ENCODE measurements at regions not wholly inside any gene's neighbourhood (a gene's known extent, or its start where the extent isn't known, plus 50 kb on each side); places are given as distances from the start of the nearest gene placed in this dataset.
"Not testable (repeated sequence)": the region's sequence is repeated elsewhere in the genome, so short reads cannot be mapped to it uniquely, and the experiment has no call there.

- no peaks in the 10 kb centered on the region for H3K27me3 ChIP-seq
- no peaks in the 10 kb centered on the region for H3K4me1 ChIP-seq
- no peak overlapping the region for H3K27ac ChIP-seq
- TF ChIP-seq CTCF (IDR thresholded peaks at IDR 0.05), result no peak
- DNase-seq (ENCODE audit: low spot score in 2 of 2), result no peak
- H3K36me3 ChIP-seq, result no peaks in the 10 kb centered on the region
- H3K4me3 ChIP-seq, result no peak overlapping the region
- intact Hi-C loops (cut with DNase I), result no loop called here
- no peaks in the 10 kb centered on the region for H3K9me3 ChIP-seq
Observed at GRCh38 chr20:53810661-53811355, 217.2 kb upstream of the ZNF217 start.

DNA sequence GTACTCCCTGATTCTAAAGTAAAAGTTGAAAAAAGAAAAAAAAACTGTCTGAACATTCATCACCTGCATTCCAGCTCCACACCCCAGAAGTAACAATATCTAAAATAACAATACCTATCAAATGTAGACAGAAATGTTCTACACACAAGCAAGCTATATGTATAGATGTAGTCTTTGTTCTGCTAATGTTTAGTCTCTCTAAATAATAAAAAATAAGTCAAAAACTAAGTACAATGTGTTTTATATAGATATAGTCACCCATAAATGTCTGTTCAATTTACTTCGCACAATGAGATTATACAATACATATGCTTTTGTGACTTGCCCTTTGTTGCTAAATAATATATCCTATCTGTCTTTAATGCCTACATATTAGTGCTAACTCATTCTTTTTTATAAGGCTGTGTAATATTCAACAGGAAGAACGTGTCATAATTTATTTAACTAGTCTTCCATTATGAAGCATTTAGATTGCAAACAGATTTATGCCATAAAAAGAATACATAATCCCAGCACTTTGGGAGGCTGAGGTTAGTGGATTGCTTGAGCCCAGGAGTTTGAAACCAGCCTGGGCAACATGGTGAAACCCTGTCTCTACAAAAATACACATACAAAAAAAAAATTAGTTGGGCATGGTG is 216.2 kb upstream of the ZNF217 start:
- no peak for TF ChIP-seq CTCF (IDR thresholded peaks at IDR 0.05)
- H3K27me3 ChIP-seq, result no peaks in the 10 kb centered on the region
- no peaks in the 10 kb centered on the region for H3K36me3 ChIP-seq
- H3K4me3 ChIP-seq, result no peak overlapping the region
- intact Hi-C loops (cut with DNase I), result no loop called here
- no peak for DNase-seq (ENCODE audit: low spot score in 2 of 2)
- no peak overlapping the region for H3K27ac ChIP-seq
- H3K4me1 ChIP-seq, result no peaks in the 10 kb centered on the region
- H3K9me3 ChIP-seq, result no peaks in the 10 kb centered on the region

DNA sequence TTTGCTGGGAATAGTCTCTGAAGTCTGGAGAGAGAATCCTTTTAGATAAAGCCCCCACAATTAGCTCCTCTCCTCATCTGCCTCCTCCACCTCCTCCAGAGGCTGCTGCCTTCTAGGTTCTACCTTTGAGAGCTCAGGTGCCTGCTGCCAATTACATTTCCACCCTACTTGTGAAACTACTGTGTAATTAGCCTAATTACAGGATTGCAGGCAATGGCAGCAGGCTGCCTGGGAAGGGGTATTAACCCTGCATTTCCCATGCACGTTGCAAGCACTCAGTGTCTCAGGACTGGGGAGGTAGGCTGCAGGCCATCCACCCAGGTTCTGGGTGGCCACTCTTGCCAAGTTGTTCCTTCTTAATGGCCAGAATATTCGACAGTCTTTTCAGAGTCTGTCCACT is 215.6 kb upstream of the ZNF217 start:
- no peaks in the 10 kb centered on the region for H3K27me3 ChIP-seq
- no peaks in the 10 kb centered on the region for H3K9me3 ChIP-seq
- no peaks in the 10 kb centered on the region for H3K4me1 ChIP-seq
- no peak overlapping the region for H3K4me3 ChIP-seq
- no peaks in the 10 kb centered on the region for H3K36me3 ChIP-seq
- DNase-seq (ENCODE audit: low spot score in 2 of 2), result no peak
- H3K27ac ChIP-seq, result no peak overlapping the region
- no peak for TF ChIP-seq CTCF (IDR thresholded peaks at IDR 0.05)
- intact Hi-C loops (cut with DNase I), result no loop called here

- no peaks in the 10 kb centered on the region for H3K27me3 ChIP-seq
- intact Hi-C loops (cut with DNase I), result no loop called here
- no peak for DNase-seq (ENCODE audit: low spot score in 2 of 2)
- no peaks in the 10 kb centered on the region for H3K36me3 ChIP-seq
- no peak for TF ChIP-seq CTCF (IDR thresholded peaks at IDR 0.05)
- no peak overlapping the region for H3K27ac ChIP-seq
- H3K4me3 ChIP-seq, result no peak overlapping the region
- no peaks in the 10 kb centered on the region for H3K9me3 ChIP-seq
- H3K4me1 ChIP-seq, result no peaks in the 10 kb centered on the region
Observed at GRCh38 chr20:53808733-53809132, 215.1 kb upstream of the ZNF217 start.

DNA sequence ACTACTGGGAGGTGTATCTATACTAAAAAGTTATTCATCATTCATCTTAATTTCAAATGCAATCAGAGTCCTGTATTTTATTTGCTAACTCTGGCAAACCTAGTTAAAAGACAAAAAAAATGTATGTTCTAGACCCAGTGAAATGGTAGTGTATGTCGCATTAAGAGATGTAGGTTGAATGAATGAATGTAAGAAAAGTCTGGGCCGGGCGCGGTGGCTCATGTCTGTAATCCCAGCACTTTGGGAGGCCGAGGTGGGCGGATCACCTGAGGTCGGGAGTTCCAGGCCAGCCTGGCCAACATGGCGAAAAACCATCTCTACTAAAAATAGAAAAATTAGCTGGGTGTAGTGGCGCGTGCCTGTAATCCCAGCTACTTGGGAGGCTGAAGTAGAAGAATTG is 214.7 kb upstream of the ZNF217 start:
- H3K27me3 ChIP-seq; H3K4me1 ChIP-seq; H3K9me3 ChIP-seq; H3K4me3 ChIP-seq; DNase-seq (ENCODE audit: low spot score in 2 of 2); H3K36me3 ChIP-seq; intact Hi-C loops (cut with DNase I); H3K27ac ChIP-seq: not testable (repeated sequence)

- no peak for TF ChIP-seq CTCF (IDR thresholded peaks at IDR 0.05)
- no peaks in the 10 kb centered on the region for H3K27me3 ChIP-seq
- no peak for DNase-seq (ENCODE audit: low spot score in 2 of 2)
- no peak overlapping the region for H3K27ac ChIP-seq
- intact Hi-C loops (cut with DNase I), result no loop called here
- no peaks in the 10 kb centered on the region for H3K9me3 ChIP-seq
- no peaks in the 10 kb centered on the region for H3K4me1 ChIP-seq
- H3K4me3 ChIP-seq, result no peak overlapping the region
- no peaks in the 10 kb centered on the region for H3K36me3 ChIP-seq
Observed at GRCh38 chr20:53806683-53807401, 213.2 kb upstream of the ZNF217 start.

Measured in ascending aorta (tissue), 2 donors.